GM10266 (cell line): ENCODE measurements at regions not wholly inside any gene's neighbourhood (a gene's known extent, or its start where the extent isn't known, plus 50 kb on each side); places are given as distances from the start of the nearest gene placed in this dataset.

Experiments
- DNase-seq: peaks from one replicate; pipeline ENCODE4 v3.0.0; 2012; ENCODE audit errors: extremely low spot score
- CTCF ChIP-seq: IDR thresholded peaks from 2 replicates; pipeline ENCODE4 v1.5.1; 2012; ENCODE audit warnings: mild to moderate bottlenecking, low read depth; ENCODE audit not compliant: control insufficient read depth, insufficient read depth; ENCODE audit errors: missing control alignments

GRCh38 chr10:4775808-4776207, 50.2 kb upstream of the AKR1E2 start:
- DNase-seq, result no peak
- TF ChIP-seq CTCF, result no peak

- no peak for TF ChIP-seq CTCF
- no peak for DNase-seq
Observed at GRCh38 chr10:4772202-4772570, 53.8 kb upstream of the AKR1E2 start.

- no peak for TF ChIP-seq CTCF
- DNase-seq, result no peak
Observed at GRCh38 chr10:4771554-4772201, 54.3 kb upstream of the AKR1E2 start.

- peak; percentile 24 for TF ChIP-seq CTCF
Observed at GRCh38 chr10:4770801-4771553, 55.0 kb upstream of the AKR1E2 start.

GRCh38 chr10:4768416-4768815, 57.6 kb upstream of the AKR1E2 start:
- no peak for TF ChIP-seq CTCF
- no peak for DNase-seq

More at GRCh38 chr10:4770801-4771553, 55.0 kb upstream of the AKR1E2 start:
- DNase-seq, result no peak

GRCh38 chr10:4767033-4767814, 58.8 kb upstream of the AKR1E2 start:
- TF ChIP-seq CTCF, result peak; percentile 60
- no peak for DNase-seq

- DNase-seq, result no peak
- no peak for TF ChIP-seq CTCF
Observed at GRCh38 chr10:4766454-4766853, 59.6 kb upstream of the AKR1E2 start.
